ENCODE measurements at regions not wholly inside any gene's neighbourhood (a gene's known extent, or its start where the extent isn't known, plus 50 kb on each side); places are given as distances from the start of the nearest gene placed in this dataset.
"Not testable (repeated sequence)": the region's sequence is repeated elsewhere in the genome, so short reads cannot be mapped to it uniquely, and the experiment has no call there.

- Histone ChIP-seq H3K4me1 (ENCODE audit: control insufficient read depth in 4 of 4, insufficient read depth in 4 of 4, low read length in 3 of 4) (no peaks in the 10 kb centered on the region), H3K27ac (ENCODE audit: low read depth in 1 of 2, low read length in 2 of 2) (no peak overlapping the region), H3K9ac (ENCODE audit: low read depth in 1 of 2, low read length in 2 of 2) (no peak overlapping the region), H3K9me3 (ENCODE audit: control insufficient read depth in 4 of 4, low read length in 3 of 4) (no peaks in the 10 kb centered on the region), H3K4me3 (ENCODE audit: low read depth in 1 of 3, low read length in 3 of 3) (no peak overlapping the region), H3K36me3 (ENCODE audit: control insufficient read depth in 4 of 4, insufficient read depth in 3 of 4, low read depth in 1 of 4, low read length in 3 of 4) (no peaks in the 10 kb centered on the region), H3K27me3 (ENCODE audit: control insufficient read depth in 4 of 4, insufficient read depth in 4 of 4, low read length in 3 of 4) (peaks cover 0 to 2% (median 0%) of the 10 kb centered on the region in 4 donors)
- no peak for TF ChIP-seq HNF4A (conservative IDR thresholded peaks at IDR 0.05)
- no peak for TF ChIP-seq SP1 (IDR thresholded peaks at IDR 0.05)
- no peak for TF ChIP-seq JUND (IDR thresholded peaks at IDR 0.05)
- TF ChIP-seq RAD21 (IDR thresholded peaks at IDR 0.05) = no peak
- no peak for TF ChIP-seq RXRA (IDR thresholded peaks at IDR 0.05)
- no peak for TF ChIP-seq TAF1 (conservative IDR thresholded peaks at IDR 0.05)
- TF ChIP-seq EGR1 (IDR thresholded peaks at IDR 0.05; ENCODE audit: low read depth in 2 of 2) = no peak
- TF ChIP-seq ZBTB33 (IDR thresholded peaks at IDR 0.05) = no peak
- no peak for TF ChIP-seq FOXA2 (IDR thresholded peaks at IDR 0.05)
- no peak for TF ChIP-seq HNF4G (IDR thresholded peaks at IDR 0.05)
- no peak for TF ChIP-seq FOXA1 (IDR thresholded peaks at IDR 0.05)
- no peak for TF ChIP-seq YY1 (IDR thresholded peaks at IDR 0.05)
- no peak for TF ChIP-seq ATF3 (IDR thresholded peaks at IDR 0.05)
- no peak for TF ChIP-seq REST (IDR thresholded peaks at IDR 0.05)
- 80% methylated on average over 13 of the region's 13 CpGs for WGBS
- DNase-seq (ENCODE audit: low spot score) = no peak
These were observed 255.4 kb upstream of the MVB12B start for GRCh38 chr9:126071076-126071750.

- 92% methylated on average over 12 of the region's 12 CpGs for WGBS
- H3K27me3 ChIP-seq (ENCODE audit: control insufficient read depth in 4 of 4, insufficient read depth in 4 of 4, low read length in 3 of 4) = not testable (repeated sequence)
These were observed 249.0 kb upstream of the MVB12B start for GRCh38 chr9:126077656-126078055.

GRCh38 chr9:126080641-126081040 lies 246.0 kb upstream of the MVB12B start:
- TF ChIP-seq GABPA (IDR thresholded peaks at IDR 0.05 in 1 of 2, conservative IDR thresholded peaks at IDR 0.05 in 1 of 2) = no peak
- TF ChIP-seq ATF3 (IDR thresholded peaks at IDR 0.05) = no peak
- no peak for TF ChIP-seq ZBTB33 (IDR thresholded peaks at IDR 0.05)
- TF ChIP-seq HNF4G (IDR thresholded peaks at IDR 0.05) = no peak
- TF ChIP-seq RAD21 (IDR thresholded peaks at IDR 0.05) = no peak
- no peak for TF ChIP-seq YY1 (IDR thresholded peaks at IDR 0.05)
- TF ChIP-seq SP1 (IDR thresholded peaks at IDR 0.05) = no peak
- TF ChIP-seq TAF1 (conservative IDR thresholded peaks at IDR 0.05) = no peak
- Histone ChIP-seq H3K36me3 (ENCODE audit: control insufficient read depth in 4 of 4, insufficient read depth in 3 of 4, low read depth in 1 of 4, low read length in 3 of 4) (no peaks in the 10 kb centered on the region), H3K9ac (ENCODE audit: low read depth in 1 of 2, low read length in 2 of 2) (no peak overlapping the region), H3K27ac (ENCODE audit: low read depth in 1 of 2, low read length in 2 of 2) (no peak overlapping the region), H3K27me3 (ENCODE audit: control insufficient read depth in 4 of 4, insufficient read depth in 4 of 4, low read length in 3 of 4) (no peaks in the 10 kb centered on the region), H3K4me1 (ENCODE audit: control insufficient read depth in 4 of 4, insufficient read depth in 4 of 4, low read length in 3 of 4) (no peaks in the 10 kb centered on the region), H3K9me3 (ENCODE audit: control insufficient read depth in 4 of 4, low read length in 3 of 4) (no peaks in the 10 kb centered on the region), H3K4me3 (ENCODE audit: low read depth in 1 of 3, low read length in 3 of 3) (no peak overlapping the region)
- 43% methylated on average over 2 of the region's 2 CpGs for WGBS
- no peak for DNase-seq (ENCODE audit: low spot score)

More at GRCh38 chr9:126077656-126078055, 249.0 kb upstream of the MVB12B start:
- H3K4me3 ChIP-seq (ENCODE audit: low read depth in 1 of 3, low read length in 3 of 3); H3K4me1 ChIP-seq (ENCODE audit: control insufficient read depth in 4 of 4, insufficient read depth in 4 of 4, low read length in 3 of 4); DNase-seq (ENCODE audit: low spot score); H3K9me3 ChIP-seq (ENCODE audit: control insufficient read depth in 4 of 4, low read length in 3 of 4); H3K9ac ChIP-seq (ENCODE audit: low read depth in 1 of 2, low read length in 2 of 2); H3K36me3 ChIP-seq (ENCODE audit: control insufficient read depth in 4 of 4, insufficient read depth in 3 of 4, low read depth in 1 of 4, low read length in 3 of 4); H3K27ac ChIP-seq (ENCODE audit: low read depth in 1 of 2, low read length in 2 of 2): not testable (repeated sequence)
